Suprapubic skin (tissue), 4 donors: ENCODE measurements at regions not wholly inside any gene's neighbourhood (a gene's known extent, or its start where the extent isn't known, plus 50 kb on each side); places are given as distances from the start of the nearest gene placed in this dataset.

Experiments
- EP300 ChIP-seq: sonication (generic); formaldehyde crosslinking; IDR thresholded peaks from one replicate; pipeline ENCODE4 v1.6.1; 2017; ENCODE audit warnings: antibody characterized with exemption
- POLR2A ChIP-seq, 2 donors: fragments of 450-650 bp; IDR thresholded peaks; one replicate each; pipeline ENCODE4 v1.6.1; 2017; ENCODE audit warnings: antibody characterized with exemption in 2 of 2, mild to moderate bottlenecking in 2 of 2, moderate library complexity in 2 of 2
- POLR2AphosphoS5 ChIP-seq, 3 donors: sonication (generic); formaldehyde crosslinking; IDR thresholded peaks; one replicate each; pipeline ENCODE4 v1.6.1; 2017; ENCODE audit warnings: antibody characterized with exemption in 3 of 3
- TF ChIP-seq, protein P1 (sequence below), 2 donors: fragments of 200-600 bp in 1 of 2; fragments of 450-650 bp in 1 of 2; sonication (generic) in 1 of 2; IDR thresholded peaks; one replicate each; pipeline ENCODE4 v1.5.1; 2016 to 2019; ENCODE audit warnings: antibody characterized with exemption in 2 of 2, mild to moderate bottlenecking in 1 of 2, moderate library complexity in 1 of 2

DNA sequence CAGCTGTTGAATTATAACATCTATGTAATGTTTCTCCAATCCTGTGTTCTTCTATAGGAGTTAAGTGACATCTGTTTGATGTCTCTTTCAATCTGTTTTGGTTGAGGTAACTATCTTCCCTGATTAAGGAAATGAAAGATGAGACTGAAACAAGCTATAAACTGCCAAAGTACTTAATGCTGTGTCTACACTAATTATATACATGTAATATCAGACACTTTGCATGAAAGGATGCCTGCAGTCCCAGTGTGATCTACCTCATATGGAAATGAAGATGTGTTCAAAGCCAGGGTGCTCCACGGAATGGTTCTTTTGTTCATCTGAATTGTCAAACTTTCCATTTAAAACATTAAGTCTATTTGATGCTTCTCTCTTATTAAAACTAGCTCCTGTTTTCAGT, 958.3 kb downstream of the GALC start:
- TF ChIP-seq EP300 (no peak), POLR2A (IDR thresholded peaks at IDR 0.05) (no peak), POLR2AphosphoS5 (IDR thresholded peaks at IDR 0.05) (no peak)
- TF ChIP-seq, protein P1, sequence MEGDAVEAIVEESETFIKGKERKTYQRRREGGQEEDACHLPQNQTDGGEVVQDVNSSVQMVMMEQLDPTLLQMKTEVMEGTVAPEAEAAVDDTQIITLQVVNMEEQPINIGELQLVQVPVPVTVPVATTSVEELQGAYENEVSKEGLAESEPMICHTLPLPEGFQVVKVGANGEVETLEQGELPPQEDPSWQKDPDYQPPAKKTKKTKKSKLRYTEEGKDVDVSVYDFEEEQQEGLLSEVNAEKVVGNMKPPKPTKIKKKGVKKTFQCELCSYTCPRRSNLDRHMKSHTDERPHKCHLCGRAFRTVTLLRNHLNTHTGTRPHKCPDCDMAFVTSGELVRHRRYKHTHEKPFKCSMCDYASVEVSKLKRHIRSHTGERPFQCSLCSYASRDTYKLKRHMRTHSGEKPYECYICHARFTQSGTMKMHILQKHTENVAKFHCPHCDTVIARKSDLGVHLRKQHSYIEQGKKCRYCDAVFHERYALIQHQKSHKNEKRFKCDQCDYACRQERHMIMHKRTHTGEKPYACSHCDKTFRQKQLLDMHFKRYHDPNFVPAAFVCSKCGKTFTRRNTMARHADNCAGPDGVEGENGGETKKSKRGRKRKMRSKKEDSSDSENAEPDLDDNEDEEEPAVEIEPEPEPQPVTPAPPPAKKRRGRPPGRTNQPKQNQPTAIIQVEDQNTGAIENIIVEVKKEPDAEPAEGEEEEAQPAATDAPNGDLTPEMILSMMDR (IDR thresholded peaks at IDR 0.05), result no peak
